GM12878 (cell line): ENCODE measurements at regions not wholly inside any gene's neighbourhood (a gene's known extent, or its start where the extent isn't known, plus 50 kb on each side); places are given as distances from the start of the nearest gene placed in this dataset.

Source experiments
- BHLHE40 ChIP-seq, 2 experiments: fragments of 450-650 bp in 1 of 2; IDR thresholded peaks; 2 replicates each; pipeline ENCODE4 v1.6.1; 2011 to 2017; ENCODE audit warnings: low read depth in 2 of 2, borderline replicate concordance in 1 of 2, improper control_type of control experiment in 1 of 2, low read length in 1 of 2, mild to moderate bottlenecking in 1 of 2
- CBFB ChIP-seq: IDR thresholded peaks from 2 replicates; pipeline ENCODE4 v1.6.1; 2016; ENCODE audit warnings: antibody characterized with exemption, low read depth
- DPF2 ChIP-seq: fragments of 450-650 bp; IDR thresholded peaks from 2 replicates; pipeline ENCODE4 v1.6.1; 2017; ENCODE audit warnings: mild to moderate bottlenecking
- GATAD2B ChIP-seq: fragments of 450-650 bp; conservative IDR thresholded peaks from 2 replicates; pipeline ENCODE4 v1.6.1; 2017; ENCODE audit warnings: low read depth, mild to moderate bottlenecking, moderate library complexity
- IRF3 ChIP-seq: fragments of 450-650 bp; IDR thresholded peaks from 2 replicates; pipeline ENCODE4 v1.6.1; 2014; ENCODE audit warnings: mild to moderate bottlenecking
- TF ChIP-seq, protein P1 (sequence below): fragments of 450-650 bp; IDR thresholded peaks from 2 replicates; pipeline ENCODE4 v1.6.1; 2018; ENCODE audit warnings: borderline replicate concordance, mild to moderate bottlenecking; ENCODE audit not compliant: partially characterized antibody
- TF ChIP-seq, protein P2 (sequence below): fragments of 450-650 bp; IDR thresholded peaks from 2 replicates; pipeline ENCODE4 v1.6.1; 2017; ENCODE audit warnings: mild to moderate bottlenecking

DNA sequence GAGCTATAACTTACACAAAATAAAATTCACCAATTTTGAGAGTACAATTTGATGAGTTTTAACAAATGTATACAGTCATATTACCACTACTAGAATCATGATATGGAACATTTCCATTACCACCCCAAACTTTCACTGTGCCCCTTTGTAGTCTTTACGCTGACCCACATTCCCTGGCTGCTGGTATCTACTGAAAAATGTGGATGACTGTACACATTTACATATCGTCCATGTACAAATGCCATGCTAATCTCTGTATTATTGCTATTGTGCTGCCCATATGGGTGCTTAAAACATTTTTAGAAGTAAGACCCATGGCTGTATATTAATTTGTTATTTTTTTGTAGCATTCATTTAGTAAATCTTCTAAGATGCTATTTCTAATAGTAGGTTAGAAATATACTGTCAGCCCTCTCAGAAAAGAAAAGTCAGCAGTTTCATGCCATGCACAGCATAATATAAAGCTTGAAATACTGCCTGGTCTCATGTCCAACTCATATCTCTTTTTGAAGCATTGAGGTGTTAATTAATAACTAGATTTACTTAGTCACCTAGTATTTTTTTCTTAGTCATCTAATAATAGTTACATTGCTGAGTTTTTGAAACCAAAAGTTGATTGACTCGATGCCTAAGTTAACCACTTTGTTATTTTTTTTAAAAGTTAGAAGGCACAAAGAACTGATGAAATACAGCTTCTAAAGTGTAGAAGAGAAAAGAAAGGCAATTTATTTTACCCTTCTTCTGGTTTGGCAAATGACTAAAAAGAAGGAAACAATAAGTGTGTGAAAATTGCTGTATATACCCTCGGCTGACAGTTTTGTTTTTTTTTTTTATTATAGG, 188.3 kb upstream of the MEF2C start (continued):
- TF ChIP-seq CBFB (no peak), BHLHE40 (IDR thresholded peaks at IDR 0.05; ENCODE audit: borderline replicate concordance in 1 of 2, low read depth in 2 of 2, low read length in 1 of 2) (peak in 1 of 2 experiments; percentile 54; a peak in 1 of 4 replicates), GATAD2B (no peak), DPF2 (0 out of 2 replicates have a peak, but pooled peaks have one; percentile 60), IRF3 (no peak)
- TF ChIP-seq, protein P1, sequence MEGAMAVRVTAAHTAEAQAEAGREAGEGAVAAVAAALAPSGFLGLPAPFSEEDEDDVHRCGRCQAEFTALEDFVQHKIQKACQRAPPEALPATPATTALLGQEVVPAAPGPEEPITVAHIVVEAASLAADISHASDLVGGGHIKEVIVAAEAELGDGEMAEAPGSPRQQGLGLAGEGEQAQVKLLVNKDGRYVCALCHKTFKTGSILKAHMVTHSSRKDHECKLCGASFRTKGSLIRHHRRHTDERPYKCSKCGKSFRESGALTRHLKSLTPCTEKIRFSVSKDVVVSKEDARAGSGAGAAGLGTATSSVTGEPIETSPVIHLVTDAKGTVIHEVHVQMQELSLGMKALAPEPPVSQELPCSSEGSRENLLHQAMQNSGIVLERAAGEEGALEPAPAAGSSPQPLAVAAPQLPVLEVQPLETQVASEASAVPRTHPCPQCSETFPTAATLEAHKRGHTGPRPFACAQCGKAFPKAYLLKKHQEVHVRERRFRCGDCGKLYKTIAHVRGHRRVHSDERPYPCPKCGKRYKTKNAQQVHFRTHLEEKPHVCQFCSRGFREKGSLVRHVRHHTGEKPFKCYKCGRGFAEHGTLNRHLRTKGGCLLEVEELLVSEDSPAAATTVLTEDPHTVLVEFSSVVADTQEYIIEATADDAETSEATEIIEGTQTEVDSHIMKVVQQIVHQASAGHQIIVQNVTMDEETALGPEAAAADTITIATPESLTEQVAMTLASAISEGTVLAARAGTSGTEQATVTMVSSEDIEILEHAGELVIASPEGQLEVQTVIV: no peak
- TF ChIP-seq, protein P2, sequence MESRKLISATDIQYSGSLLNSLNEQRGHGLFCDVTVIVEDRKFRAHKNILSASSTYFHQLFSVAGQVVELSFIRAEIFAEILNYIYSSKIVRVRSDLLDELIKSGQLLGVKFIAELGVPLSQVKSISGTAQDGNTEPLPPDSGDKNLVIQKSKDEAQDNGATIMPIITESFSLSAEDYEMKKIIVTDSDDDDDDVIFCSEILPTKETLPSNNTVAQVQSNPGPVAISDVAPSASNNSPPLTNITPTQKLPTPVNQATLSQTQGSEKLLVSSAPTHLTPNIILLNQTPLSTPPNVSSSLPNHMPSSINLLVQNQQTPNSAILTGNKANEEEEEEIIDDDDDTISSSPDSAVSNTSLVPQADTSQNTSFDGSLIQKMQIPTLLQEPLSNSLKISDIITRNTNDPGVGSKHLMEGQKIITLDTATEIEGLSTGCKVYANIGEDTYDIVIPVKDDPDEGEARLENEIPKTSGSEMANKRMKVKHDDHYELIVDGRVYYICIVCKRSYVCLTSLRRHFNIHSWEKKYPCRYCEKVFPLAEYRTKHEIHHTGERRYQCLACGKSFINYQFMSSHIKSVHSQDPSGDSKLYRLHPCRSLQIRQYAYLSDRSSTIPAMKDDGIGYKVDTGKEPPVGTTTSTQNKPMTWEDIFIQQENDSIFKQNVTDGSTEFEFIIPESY: no peak
